ENCODE measurements at regions not wholly inside any gene's neighbourhood (a gene's known extent, or its start where the extent isn't known, plus 50 kb on each side); places are given as distances from the start of the nearest gene placed in this dataset.

DNA sequence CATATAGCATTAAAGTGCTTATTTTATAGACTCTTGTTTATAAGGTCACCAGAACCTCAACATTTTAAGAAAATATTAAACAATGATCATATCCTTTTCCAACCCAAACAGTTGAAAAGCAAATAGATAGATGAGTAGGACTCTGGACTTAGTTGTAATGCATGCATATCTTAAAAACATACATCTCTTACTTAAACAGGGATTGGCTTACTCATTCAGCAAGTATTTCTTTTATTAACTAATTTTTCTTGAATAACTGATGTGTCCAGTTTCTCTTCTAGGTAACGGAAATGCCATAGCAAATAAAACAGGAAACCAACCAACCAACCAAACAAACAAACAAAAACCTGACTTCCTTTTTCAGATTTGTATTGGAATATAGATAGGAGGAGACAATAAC, 70.9 kb upstream of the NBPF4 start:
- dilution Hi-C loops (cut with MboI; ENCODE audit: extremely low pct_ligation_motif_present, low sequenced_read_pairs): no loop called here

DNA sequence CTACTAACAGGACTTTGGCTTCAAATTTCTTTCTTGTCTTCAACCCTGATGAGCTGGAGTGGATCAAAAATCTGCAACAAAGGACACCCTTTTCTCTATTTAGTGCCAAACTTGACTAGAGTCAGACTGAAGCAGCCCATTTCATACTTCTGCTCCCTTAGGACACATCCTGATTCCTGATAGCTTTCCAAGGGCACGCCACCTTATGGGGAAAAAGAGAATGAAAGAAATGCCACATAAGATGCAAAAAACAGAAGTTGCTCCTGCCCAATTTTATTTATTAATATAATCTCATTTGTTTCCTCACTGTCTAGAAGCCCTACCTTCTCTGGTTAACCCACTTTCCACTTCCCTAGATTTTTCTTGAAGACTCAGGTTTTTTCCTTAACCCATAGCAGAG, 72.7 kb upstream of the NBPF4 start:
- Histone ChIP-seq H3K4me1 (ENCODE audit: control insufficient read depth, extremely low read depth, insufficient read depth, low read length) (no peaks in the 10 kb centered on the region), H3K9me1 (ENCODE audit: control insufficient read depth, extremely low read depth, insufficient read depth, low read length) (no peaks in the 10 kb centered on the region), H3K4me2 (ENCODE audit: control insufficient read depth, extremely low read depth, insufficient read depth, low read depth, low read length) (no peak overlapping the region), H3K27me3 (ENCODE audit: control insufficient read depth, extremely low read depth, insufficient read depth, low read length) (peaks cover 2% of the 10 kb centered on the region), H3K9me3 (ENCODE audit: control insufficient read depth, low read depth, low read length) (no peaks in the 10 kb centered on the region), H3K9ac (ENCODE audit: control insufficient read depth, extremely low read depth, insufficient read depth, low read length) (no peak overlapping the region), H2AFZ (ENCODE audit: control insufficient read depth, low read length) (no peak overlapping the region), H3K4me3 (ENCODE audit: control insufficient read depth in 2 of 3, extremely low read depth in 1 of 3, insufficient read depth in 2 of 3, low read depth in 1 of 3, low read length in 3 of 3) (no peak overlapping the region), H4K20me1 (ENCODE audit: control insufficient read depth, extremely low read depth, insufficient read depth, low read length) (no peaks in the 10 kb centered on the region), H3K36me3 (ENCODE audit: control insufficient read depth in 2 of 2, extremely low read depth in 1 of 2, insufficient read depth in 2 of 2, low read length in 2 of 2) (no peaks in the 10 kb centered on the region), H3K79me2 (ENCODE audit: control insufficient read depth, insufficient read depth, low read length) (no peaks in the 10 kb centered on the region), H3K27ac (ENCODE audit: control insufficient read depth, insufficient read depth, low read length) (no peak overlapping the region)
- FAIRE-seq: no peak
- dilution Hi-C loops (cut with MboI; ENCODE audit: extremely low pct_ligation_motif_present, low sequenced_read_pairs): no loop called here
- TF ChIP-seq CTCF (optimal IDR thresholded peaks at IDR 0.05 in 1 of 3, IDR thresholded peaks at IDR 0.05 in 1 of 3, conservative IDR thresholded peaks at IDR 0.05 in 1 of 3; ENCODE audit: extremely low read depth in 1 of 3, insufficient read depth in 2 of 3, low read length in 3 of 3): peak in 2 of 3 experiments; percentile 17 to 38
- TF ChIP-seq EZH2 (IDR thresholded peaks at IDR 0.05; ENCODE audit: low read length): no peak
- no peak for DNase-seq (ENCODE audit: low read depth, low spot score)

More for the DNA sequence above, 70.9 kb upstream of the NBPF4 start:
- H3K27ac ChIP-seq (ENCODE audit: control insufficient read depth, insufficient read depth, low read length): no peak overlapping the region
- no peaks in the 10 kb centered on the region for H4K20me1 ChIP-seq (ENCODE audit: control insufficient read depth, extremely low read depth, insufficient read depth, low read length)
- H3K4me3 ChIP-seq (ENCODE audit: control insufficient read depth in 2 of 3, extremely low read depth in 1 of 3, insufficient read depth in 2 of 3, low read depth in 1 of 3, low read length in 3 of 3): no peak overlapping the region
- H3K4me1 ChIP-seq (ENCODE audit: control insufficient read depth, extremely low read depth, insufficient read depth, low read length): no peaks in the 10 kb centered on the region
- no peak for FAIRE-seq
- no peak overlapping the region for H2AFZ ChIP-seq (ENCODE audit: control insufficient read depth, low read length)
- peaks cover 2% of the 10 kb centered on the region for H3K27me3 ChIP-seq (ENCODE audit: control insufficient read depth, extremely low read depth, insufficient read depth, low read length)
- no peaks in the 10 kb centered on the region for H3K79me2 ChIP-seq (ENCODE audit: control insufficient read depth, insufficient read depth, low read length)
- no peak for DNase-seq (ENCODE audit: low read depth, low spot score)
- H3K36me3 ChIP-seq (ENCODE audit: control insufficient read depth in 2 of 2, extremely low read depth in 1 of 2, insufficient read depth in 2 of 2, low read length in 2 of 2): no peaks in the 10 kb centered on the region
- TF ChIP-seq CTCF (optimal IDR thresholded peaks at IDR 0.05 in 1 of 3, IDR thresholded peaks at IDR 0.05 in 1 of 3, conservative IDR thresholded peaks at IDR 0.05 in 1 of 3; ENCODE audit: extremely low read depth in 1 of 3, insufficient read depth in 2 of 3, low read length in 3 of 3) (no peak), EZH2 (IDR thresholded peaks at IDR 0.05; ENCODE audit: low read length) (no peak)
- H3K9me1 ChIP-seq (ENCODE audit: control insufficient read depth, extremely low read depth, insufficient read depth, low read length): no peaks in the 10 kb centered on the region
- no peak overlapping the region for H3K4me2 ChIP-seq (ENCODE audit: control insufficient read depth, extremely low read depth, insufficient read depth, low read depth, low read length)
- H3K9me3 ChIP-seq (ENCODE audit: control insufficient read depth, low read depth, low read length): no peaks in the 10 kb centered on the region
- H3K9ac ChIP-seq (ENCODE audit: control insufficient read depth, extremely low read depth, insufficient read depth, low read length): no peak overlapping the region
